Uterus (tissue), 2 donors: ENCODE measurements at regions not wholly inside any gene's neighbourhood (a gene's known extent, or its start where the extent isn't known, plus 50 kb on each side); places are given as distances from the start of the nearest gene placed in this dataset.

Experiments used
- CTCF ChIP-seq, 4 experiments: fragments of 200-600 bp in 2 of 4; fragments of 450-650 bp in 2 of 4; sonication (generic) in 2 of 4; IDR thresholded peaks; one replicate each; pipeline ENCODE4 v1.5.1; 2016 to 2019; ENCODE audit warnings: antibody characterized with exemption in 4 of 4, mild to moderate bottlenecking in 2 of 4, moderate library complexity in 1 of 4
- POLR2A ChIP-seq, 2 donors: fragments of 450-650 bp; IDR thresholded peaks; one replicate each; pipeline ENCODE4 v1.6.1; 2016; ENCODE audit warnings: antibody characterized with exemption in 2 of 2, mild to moderate bottlenecking in 1 of 2, moderate library complexity in 1 of 2

- TF ChIP-seq CTCF (IDR thresholded peaks at IDR 0.05), result no peak
- no peak for TF ChIP-seq POLR2A (IDR thresholded peaks at IDR 0.05)
These were observed 859.8 kb downstream of the TRIB2 start for GRCh38 chr2:13576406-13577036.
